BLaER1 treated with 17β-estradiol and CSF1 and Interleukin-3, amounts not matched to agents 10 nM and 100 nM (cell line): ENCODE measurements at regions not wholly inside any gene's neighbourhood (a gene's known extent, or its start where the extent isn't known, plus 50 kb on each side); places are given as distances from the start of the nearest gene placed in this dataset.

Experiments
- H3K27ac ChIP-seq, 11 experiments: shearing (Covaris generic); formaldehyde crosslinking; 2 replicates each; pipeline ENCODE4 v1.8.1; 2022
- H3K27me3 ChIP-seq, 11 experiments: shearing (Covaris generic); formaldehyde crosslinking; 2 replicates each; pipeline ENCODE4 v1.8.1; 2022
- H3K36me3 ChIP-seq, 11 experiments: shearing (Covaris generic); formaldehyde crosslinking; 2 replicates each; pipeline ENCODE4 v1.8.1; 2022
- H3K4me1 ChIP-seq, 10 experiments: shearing (Covaris generic); formaldehyde crosslinking; 2 replicates each; pipeline ENCODE4 v1.8.1; 2022
- H3K4me2 ChIP-seq, 11 experiments: shearing (Covaris generic); formaldehyde crosslinking; 2 replicates each; pipeline ENCODE4 v1.8.1; 2022
- H3K4me3 ChIP-seq, 10 experiments: shearing (Covaris generic); formaldehyde crosslinking; 2 replicates each; pipeline ENCODE4 v1.8.1; 2022
- H3K9ac ChIP-seq, 11 experiments: shearing (Covaris generic); formaldehyde crosslinking; 2 replicates each; pipeline ENCODE4 v1.8.1; 2022
- H3K9me3 ChIP-seq, 11 experiments: shearing (Covaris generic); formaldehyde crosslinking; replicated peaks in 1 of 11; 2 replicates each; pipeline ENCODE4 v1.8.1; 2022
- H4K20me1 ChIP-seq, 11 experiments: shearing (Covaris generic); formaldehyde crosslinking; 2 replicates each; pipeline ENCODE4 v1.8.1; 2022
- Cebpa-rat ChIP-seq, 11 experiments: shearing (Covaris generic); IDR thresholded peaks; 2 replicates each; pipeline ENCODE4 v1.8.1; 2022

- no peak for TF ChIP-seq Cebpa-rat (IDR thresholded peaks at IDR 0.05)
- Histone ChIP-seq H3K9me3 (peaks cover 5 to 14% (median 9%) of the 10 kb centered on the region in 11 experiments; a peak in 18 of 22 replicates), H3K4me3 (no peak overlapping the region)
Observed at GRCh38 chr6:9178071-9178470, 742.7 kb upstream of the SLC35B3 start.

GRCh38 chr6:9173229-9173628, 737.9 kb upstream of the SLC35B3 start:
- no peaks in the 10 kb centered on the region for H4K20me1 ChIP-seq
- no peaks in the 10 kb centered on the region for H3K4me1 ChIP-seq
- no peak for TF ChIP-seq Cebpa-rat (IDR thresholded peaks at IDR 0.05)
- no peaks in the 10 kb centered on the region for H3K27me3 ChIP-seq
- peaks cover 8 to 26% (median 15%) of the 10 kb centered on the region in 11 experiments; a peak in 18 of 22 replicates for H3K9me3 ChIP-seq
- H3K36me3 ChIP-seq = no peaks in the 10 kb centered on the region
- H3K27ac ChIP-seq = no peak overlapping the region
- H3K4me2 ChIP-seq = no peak overlapping the region
- H3K9ac ChIP-seq = no peak overlapping the region
- no peak overlapping the region for H3K4me3 ChIP-seq

More at GRCh38 chr6:9178071-9178470, 742.7 kb upstream of the SLC35B3 start:
- Histone ChIP-seq H3K4me2 (no peak overlapping the region), H3K9ac (no peak overlapping the region), H4K20me1 (no peaks in the 10 kb centered on the region), H3K36me3 (no peaks in the 10 kb centered on the region), H3K4me1 (no peaks in the 10 kb centered on the region), H3K27ac (no peak overlapping the region), H3K27me3 (no peaks in the 10 kb centered on the region)

GRCh38 chr6:9172096-9172495, 736.8 kb upstream of the SLC35B3 start:
- Histone ChIP-seq H3K9ac (no peak overlapping the region), H3K4me1 (no peaks in the 10 kb centered on the region), H4K20me1 (no peaks in the 10 kb centered on the region), H3K4me2 (no peak overlapping the region), H3K27ac (no peak overlapping the region), H3K4me3 (no peak overlapping the region), H3K36me3 (no peaks in the 10 kb centered on the region), H3K9me3 (peaks cover 8 to 26% (median 15%) of the 10 kb centered on the region in 11 experiments; a peak in 18 of 22 replicates), H3K27me3 (no peaks in the 10 kb centered on the region)
- TF ChIP-seq Cebpa-rat (IDR thresholded peaks at IDR 0.05) = no peak

- Histone ChIP-seq H3K36me3 (no peaks in the 10 kb centered on the region), H4K20me1 (no peaks in the 10 kb centered on the region)
Observed at GRCh38 chr6:9168669-9169068, 733.3 kb upstream of the SLC35B3 start.

GRCh38 chr6:9161731-9162130, 726.4 kb upstream of the SLC35B3 start:
- H3K4me1 ChIP-seq = no peaks in the 10 kb centered on the region

More at GRCh38 chr6:9168669-9169068, 733.3 kb upstream of the SLC35B3 start:
- Histone ChIP-seq H3K4me2 (no peak overlapping the region), H3K9me3 (peaks cover 8 to 18% (median 11%) of the 10 kb centered on the region in 11 experiments; a peak in 18 of 22 replicates), H3K27me3 (no peaks in the 10 kb centered on the region), H3K9ac (no peak overlapping the region), H3K4me1 (no peaks in the 10 kb centered on the region), H3K4me3 (no peak overlapping the region), H3K27ac (no peak overlapping the region)
- TF ChIP-seq Cebpa-rat (IDR thresholded peaks at IDR 0.05) = no peak

GRCh38 chr6:9159051-9159450, 723.7 kb upstream of the SLC35B3 start:
- H3K36me3 ChIP-seq = no peaks in the 10 kb centered on the region
- peaks cover 0 to 7% (median 0%) of the 10 kb centered on the region in 11 experiments; a peak in 2 of 22 replicates for H3K9me3 ChIP-seq
- H3K9ac ChIP-seq = no peak overlapping the region
- no peak for TF ChIP-seq Cebpa-rat (IDR thresholded peaks at IDR 0.05)
- no peak overlapping the region for H3K27ac ChIP-seq
- no peaks in the 10 kb centered on the region for H3K4me1 ChIP-seq
- no peak overlapping the region for H3K4me3 ChIP-seq
- H4K20me1 ChIP-seq = no peaks in the 10 kb centered on the region
- H3K4me2 ChIP-seq = no peak overlapping the region
- no peaks in the 10 kb centered on the region for H3K27me3 ChIP-seq

More at GRCh38 chr6:9161731-9162130, 726.4 kb upstream of the SLC35B3 start:
- Histone ChIP-seq H4K20me1 (no peaks in the 10 kb centered on the region), H3K36me3 (no peaks in the 10 kb centered on the region), H3K4me2 (no peak overlapping the region), H3K27me3 (no peaks in the 10 kb centered on the region), H3K9ac (no peak overlapping the region), H3K27ac (no peak overlapping the region), H3K4me3 (no peak overlapping the region), H3K9me3 (peaks cover 0 to 7% (median 0%) of the 10 kb centered on the region in 11 experiments; a peak in 2 of 22 replicates)
- no peak for TF ChIP-seq Cebpa-rat (IDR thresholded peaks at IDR 0.05)

- no peaks in the 10 kb centered on the region for H4K20me1 ChIP-seq
- H3K4me3 ChIP-seq = no peak overlapping the region
- no peak overlapping the region for H3K9ac ChIP-seq
- H3K27ac ChIP-seq = no peak overlapping the region
- no peaks in the 10 kb centered on the region for H3K27me3 ChIP-seq
- no peaks in the 10 kb centered on the region for H3K4me1 ChIP-seq
- no peak for TF ChIP-seq Cebpa-rat (IDR thresholded peaks at IDR 0.05)
- H3K4me2 ChIP-seq = no peak overlapping the region
- H3K36me3 ChIP-seq = no peaks in the 10 kb centered on the region
- no peaks in the 10 kb centered on the region for H3K9me3 ChIP-seq
Observed at GRCh38 chr6:9155836-9156235, 720.5 kb upstream of the SLC35B3 start.

- Histone ChIP-seq H3K27me3 (no peaks in the 10 kb centered on the region), H3K9me3 (no peaks in the 10 kb centered on the region; a peak in 1 of 22 replicates), H3K9ac (no peak overlapping the region), H3K27ac (no peak overlapping the region), H3K4me3 (no peak overlapping the region), H3K4me2 (no peak overlapping the region), H3K36me3 (no peaks in the 10 kb centered on the region), H4K20me1 (no peaks in the 10 kb centered on the region), H3K4me1 (no peaks in the 10 kb centered on the region)
- no peak for TF ChIP-seq Cebpa-rat (IDR thresholded peaks at IDR 0.05)
Observed at GRCh38 chr6:9143140-9143539, 707.8 kb upstream of the SLC35B3 start.

GRCh38 chr6:9140951-9141460, 705.7 kb upstream of the SLC35B3 start:
- no peak overlapping the region for H3K9ac ChIP-seq
- no peak overlapping the region for H3K27ac ChIP-seq
- H4K20me1 ChIP-seq = no peaks in the 10 kb centered on the region
- no peaks in the 10 kb centered on the region; a peak in 1 of 22 replicates for H3K9me3 ChIP-seq
- no peaks in the 10 kb centered on the region for H3K4me1 ChIP-seq
- H3K4me2 ChIP-seq = no peak overlapping the region
- no peaks in the 10 kb centered on the region for H3K27me3 ChIP-seq
- no peak for TF ChIP-seq Cebpa-rat (IDR thresholded peaks at IDR 0.05)
- H3K4me3 ChIP-seq = no peak overlapping the region
- no peaks in the 10 kb centered on the region for H3K36me3 ChIP-seq

GRCh38 chr6:9140172-9140571, 704.8 kb upstream of the SLC35B3 start:
- Histone ChIP-seq H3K9ac (no peak overlapping the region), H3K27ac (no peak overlapping the region), H3K4me2 (no peak overlapping the region), H3K27me3 (no peaks in the 10 kb centered on the region), H3K4me3 (no peak overlapping the region), H3K4me1 (no peaks in the 10 kb centered on the region), H4K20me1 (no peaks in the 10 kb centered on the region), H3K36me3 (no peaks in the 10 kb centered on the region), H3K9me3 (no peaks in the 10 kb centered on the region)
- TF ChIP-seq Cebpa-rat (IDR thresholded peaks at IDR 0.05) = no peak
